ENCODE measurements at regions not wholly inside any gene's neighbourhood (a gene's known extent, or its start where the extent isn't known, plus 50 kb on each side); places are given as distances from the start of the nearest gene placed in this dataset.

- no peak overlapping the region for H3K4me3 ChIP-seq (ENCODE audit: low read depth, low read length)
- no peak for TF ChIP-seq CTCF (IDR thresholded peaks at IDR 0.05; ENCODE audit: low read depth, low read length, missing control alignments)
- DNase-seq = no peak
- in situ Hi-C loops (cut with HindIII; ENCODE audit: low pct_ligation_motif_present, low sequenced_read_pairs) = no loop called here
- H3K27ac ChIP-seq = no peak overlapping the region
- no peaks in the 10 kb centered on the region for H3K36me3 ChIP-seq (replicated peaks)
- no peaks in the 10 kb centered on the region for H3K27me3 ChIP-seq (replicated peaks)
These were observed 287.4 kb upstream of the IRX4 start for GRCh38 chr5:2169850-2170760.

GRCh38 chr5:2169430-2169808, 286.7 kb upstream of the IRX4 start:
- no peaks in the 10 kb centered on the region for H3K36me3 ChIP-seq (replicated peaks)
- no peaks in the 10 kb centered on the region for H3K27me3 ChIP-seq (replicated peaks)
- H3K4me3 ChIP-seq (ENCODE audit: low read depth, low read length) = no peak overlapping the region
- in situ Hi-C loops (cut with HindIII; ENCODE audit: low pct_ligation_motif_present, low sequenced_read_pairs) = no loop called here
- no peak overlapping the region for H3K27ac ChIP-seq
- TF ChIP-seq CTCF (IDR thresholded peaks at IDR 0.05; ENCODE audit: low read depth, low read length, missing control alignments) = no peak
- no peak for DNase-seq

GRCh38 chr5:2168601-2169429, 286.1 kb upstream of the IRX4 start:
- TF ChIP-seq CTCF (IDR thresholded peaks at IDR 0.05; ENCODE audit: low read depth, low read length, missing control alignments) = no peak
- H3K4me3 ChIP-seq (ENCODE audit: low read depth, low read length) = no peak overlapping the region
- in situ Hi-C loops (cut with HindIII; ENCODE audit: low pct_ligation_motif_present, low sequenced_read_pairs) = no loop called here
- no peak overlapping the region for H3K27ac ChIP-seq
- H3K27me3 ChIP-seq (replicated peaks) = no peaks in the 10 kb centered on the region
- DNase-seq = no peak
- no peaks in the 10 kb centered on the region for H3K36me3 ChIP-seq (replicated peaks)

GRCh38 chr5:2167671-2168070, 284.9 kb upstream of the IRX4 start:
- no peaks in the 10 kb centered on the region for H3K27me3 ChIP-seq (replicated peaks)
- H3K36me3 ChIP-seq (replicated peaks) = no peaks in the 10 kb centered on the region
- H3K4me3 ChIP-seq (ENCODE audit: low read depth, low read length) = no peak overlapping the region
- H3K27ac ChIP-seq = no peak overlapping the region
- DNase-seq = no peak
- in situ Hi-C loops (cut with HindIII; ENCODE audit: low pct_ligation_motif_present, low sequenced_read_pairs) = no loop called here
- no peak for TF ChIP-seq CTCF (IDR thresholded peaks at IDR 0.05; ENCODE audit: low read depth, low read length, missing control alignments)

- no peak for DNase-seq
- H3K4me3 ChIP-seq (ENCODE audit: low read depth, low read length) = no peak overlapping the region
- TF ChIP-seq CTCF (IDR thresholded peaks at IDR 0.05; ENCODE audit: low read depth, low read length, missing control alignments) = no peak
- no peaks in the 10 kb centered on the region for H3K36me3 ChIP-seq (replicated peaks)
- H3K27me3 ChIP-seq (replicated peaks) = no peaks in the 10 kb centered on the region
- no peak overlapping the region for H3K27ac ChIP-seq
- in situ Hi-C loops (cut with HindIII; ENCODE audit: low pct_ligation_motif_present, low sequenced_read_pairs) = no loop called here
These were observed 284.3 kb upstream of the IRX4 start for GRCh38 chr5:2166979-2167377.

Measured in brain microvascular endothelial cell (primary cell).